ENCODE measurements at regions not wholly inside any gene's neighbourhood (a gene's known extent, or its start where the extent isn't known, plus 50 kb on each side); places are given as distances from the start of the nearest gene placed in this dataset.

DNA sequence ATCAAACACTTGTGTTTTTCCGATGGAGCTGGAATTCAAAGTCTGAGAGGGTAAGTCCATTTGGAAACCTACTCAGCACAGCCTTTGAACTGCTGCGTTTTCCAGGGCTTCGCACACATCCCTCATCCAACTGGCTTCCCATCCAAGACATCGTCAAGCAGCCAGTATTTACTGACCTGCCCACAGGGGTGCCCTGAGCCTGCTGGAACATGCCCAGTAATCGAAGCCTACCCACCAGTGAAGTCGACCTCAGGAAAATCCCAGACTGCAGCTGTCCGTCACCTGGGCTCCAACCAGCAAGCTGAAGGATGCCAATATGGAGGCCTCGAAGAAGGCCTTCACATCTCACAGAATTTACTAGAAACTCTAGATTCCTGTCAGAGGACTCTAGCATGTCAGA lies 261.6 kb downstream of the PLPP3 start:
- TF ChIP-seq, protein P1, sequence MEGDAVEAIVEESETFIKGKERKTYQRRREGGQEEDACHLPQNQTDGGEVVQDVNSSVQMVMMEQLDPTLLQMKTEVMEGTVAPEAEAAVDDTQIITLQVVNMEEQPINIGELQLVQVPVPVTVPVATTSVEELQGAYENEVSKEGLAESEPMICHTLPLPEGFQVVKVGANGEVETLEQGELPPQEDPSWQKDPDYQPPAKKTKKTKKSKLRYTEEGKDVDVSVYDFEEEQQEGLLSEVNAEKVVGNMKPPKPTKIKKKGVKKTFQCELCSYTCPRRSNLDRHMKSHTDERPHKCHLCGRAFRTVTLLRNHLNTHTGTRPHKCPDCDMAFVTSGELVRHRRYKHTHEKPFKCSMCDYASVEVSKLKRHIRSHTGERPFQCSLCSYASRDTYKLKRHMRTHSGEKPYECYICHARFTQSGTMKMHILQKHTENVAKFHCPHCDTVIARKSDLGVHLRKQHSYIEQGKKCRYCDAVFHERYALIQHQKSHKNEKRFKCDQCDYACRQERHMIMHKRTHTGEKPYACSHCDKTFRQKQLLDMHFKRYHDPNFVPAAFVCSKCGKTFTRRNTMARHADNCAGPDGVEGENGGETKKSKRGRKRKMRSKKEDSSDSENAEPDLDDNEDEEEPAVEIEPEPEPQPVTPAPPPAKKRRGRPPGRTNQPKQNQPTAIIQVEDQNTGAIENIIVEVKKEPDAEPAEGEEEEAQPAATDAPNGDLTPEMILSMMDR (IDR thresholded peaks at IDR 0.05; ENCODE audit: insufficient read depth, low read length) = no peak
- no peak for TF ChIP-seq POLR2AphosphoS5 (IDR thresholded peaks at IDR 0.05; ENCODE audit: low read depth)
